HepG2 (cell line): ENCODE measurements at regions not wholly inside any gene's neighbourhood (a gene's known extent, or its start where the extent isn't known, plus 50 kb on each side); places are given as distances from the start of the nearest gene placed in this dataset.

Source experiments
- ATAC-seq: fragments of 200-7000 bp; cut with Tn5 transposase; 3 replicates; pipeline ENCODE4 v1.9.1; 2020; ENCODE audit warnings: mild to moderate bottlenecking, moderate library complexity
- BruUV-seq: library from RNA; stranded (reverse); fragments of 400-500 nt; replicated peaks from 2 replicates; lab custom pipeline; 2021; lab: Mats Ljungman, UMichigan
- CTCF ChIA-PET: fragments of 300-600 bp; formaldehyde crosslinking; extraction: SDS; loops from one replicate; lab custom pipeline; 2021; ENCODE audit warnings: low total read pairs, inconsistent platforms, low intra/inter-chr PET ratio; lab: Yijun Ruan, JAX
- POLR2A ChIA-PET: fragments of 350-600 bp; sonication (Branson Sonifier 250); formaldehyde crosslinking; loops from one replicate; lab custom pipeline; 2020; ENCODE audit warnings: antibody characterized with exemption, inconsistent platforms; lab: Yijun Ruan, JAX
- DNase-seq: peaks from one replicate; pipeline ENCODE4 v3.0.0-alpha.2; 2015; ENCODE audit warnings: low spot score
- FAIRE-seq: peaks from 3 replicates; lab custom pipeline; 2011; peaks lifted over from hg19 to GRCh38; lab: Jason Lieb, UNC
- H2AFZ ChIP-seq: one replicate; pipeline ENCODE4 v1.6.1; 2011; ENCODE audit warnings: low read length, inconsistent platforms
- H3K27ac ChIP-seq: fragments of 300-600 bp; 3 replicates; pipeline ENCODE4 v1.8.0; 2011; ENCODE audit warnings: mixed run types, mild to moderate bottlenecking, mixed read lengths, low read length, inconsistent platforms; ENCODE audit not compliant: insufficient read depth; ENCODE audit errors: extremely low read length
- H3K27me3 ChIP-seq, 2 experiments: fragments of 200-600 bp in 1 of 2; 2 replicates in 1 of 2; 3 replicates in 1 of 2; pipeline versions ENCODE4 v1.6.0 to v1.8.0; 2011; ENCODE audit warnings: low read length in 2 of 2, mild to moderate bottlenecking in 2 of 2, moderate library complexity in 2 of 2, inconsistent platforms in 1 of 2; ENCODE audit not compliant: insufficient read depth in 2 of 2, control insufficient read depth in 1 of 2
- H3K36me3 ChIP-seq, 2 experiments: fragments of 200-600 bp in 1 of 2; replicated peaks in 1 of 2; 2 replicates in 1 of 2; 3 replicates in 1 of 2; pipeline versions ENCODE4 v1.5.1 to v1.8.0; 2011; ENCODE audit warnings: low read length in 2 of 2, inconsistent platforms in 1 of 2; ENCODE audit not compliant: insufficient read depth in 2 of 2, control insufficient read depth in 1 of 2
- H3K4me1 ChIP-seq: 2 replicates; pipeline ENCODE4 v1.5.1; 2012; ENCODE audit warnings: low read length, inconsistent platforms; ENCODE audit not compliant: insufficient read depth
- H3K4me2 ChIP-seq: 2 replicates; pipeline ENCODE4 v1.6.0; 2011; ENCODE audit warnings: low read depth, low read length, inconsistent platforms
- H3K4me3 ChIP-seq, 3 experiments: fragments of 200-600 bp in 1 of 3; sonication (generic), shearing (Covaris generic) in 1 of 3; replicated peaks in 1 of 3; 2 replicates each; pipeline ENCODE4 v1.5.1; 2011 to 2016; ENCODE audit warnings: low read length in 3 of 3, inconsistent platforms in 2 of 3, low read depth in 2 of 3, mild to moderate bottlenecking in 2 of 3, control low read depth in 1 of 3, mixed read lengths in 1 of 3; ENCODE audit not compliant: insufficient read depth in 1 of 3
- H3K79me2 ChIP-seq: one replicate; pipeline ENCODE4 v1.6.1; 2011; ENCODE audit warnings: low read length, inconsistent platforms; ENCODE audit not compliant: insufficient read depth
- H3K9ac ChIP-seq: 2 replicates; pipeline ENCODE4 v1.6.0; 2011; ENCODE audit warnings: mild to moderate bottlenecking, low read depth, low read length, inconsistent platforms; ENCODE audit not compliant: insufficient read depth
- H3K9me3 ChIP-seq: 2 replicates; pipeline ENCODE4 v1.5.1; 2012; ENCODE audit warnings: mild to moderate bottlenecking, low read length
- H4K20me1 ChIP-seq: 2 replicates; pipeline ENCODE4 v1.6.0; 2011; ENCODE audit warnings: inconsistent platforms, mild to moderate bottlenecking, low read length, moderate library complexity; ENCODE audit not compliant: insufficient read depth
- CBFB ChIP-seq: sonication (generic); formaldehyde crosslinking; IDR thresholded peaks from 2 replicates; pipeline ENCODE4 v1.4.0; 2020; ENCODE audit warnings: missing genetic modification reagents
- DPF2 ChIP-seq: sonication (generic); formaldehyde crosslinking; IDR thresholded peaks from 2 replicates; pipeline ENCODE4 v1.4.0; 2020; ENCODE audit warnings: mild to moderate bottlenecking, low read depth, missing genetic modification reagents, borderline replicate concordance
- GATAD2A ChIP-seq: IDR thresholded peaks from 2 replicates; pipeline ENCODE4 v1.6.1; 2016
- MED1 ChIP-seq: sonication (generic); formaldehyde crosslinking; IDR thresholded peaks from 2 replicates; pipeline ENCODE4 v1.4.0; 2020; ENCODE audit warnings: missing genetic modification reagents
- MIXL1 ChIP-seq: IDR thresholded peaks from 2 replicates; pipeline ENCODE4 v1.6.1; 2016
- MXD4 ChIP-seq: IDR thresholded peaks from 2 replicates; pipeline ENCODE4 v1.6.1; 2016; ENCODE audit warnings: mild to moderate bottlenecking, missing biosample characterization, missing genetic modification reagents
- NFYC ChIP-seq: IDR thresholded peaks from 2 replicates; pipeline ENCODE4 v1.6.1; 2016; ENCODE audit warnings: missing genetic modification reagents, missing compliant biosample characterization
- POLR2A ChIP-seq, 2 experiments: IDR thresholded peaks; 2 replicates each; pipeline ENCODE4 v1.6.1; 2011; ENCODE audit warnings: low read depth in 2 of 2, low read length in 2 of 2, mild to moderate bottlenecking in 1 of 2, moderate library complexity in 1 of 2; ENCODE audit not compliant: insufficient read depth in 1 of 2
- SNAPC2 ChIP-seq: sonication (generic); formaldehyde crosslinking; IDR thresholded peaks from 2 replicates; pipeline ENCODE4 v1.8.1; 2022; ENCODE audit warnings: mild to moderate bottlenecking, missing genetic modification reagents
- SRSF9 ChIP-seq: fragments of 200-400 bp; formaldehyde crosslinking; IDR thresholded peaks from 2 replicates; pipeline ENCODE4 v1.6.1; 2018; ENCODE audit warnings: borderline replicate concordance, mild to moderate bottlenecking, low read depth, low read length; ENCODE audit not compliant: insufficient read depth, poor library complexity, severe bottlenecking
- TSC22D2 ChIP-seq: sonication (generic); formaldehyde crosslinking; IDR thresholded peaks from 2 replicates; pipeline ENCODE4 v1.5.1; 2020; ENCODE audit warnings: missing genetic modification reagents, mild to moderate bottlenecking, borderline replicate concordance
- ZFYVE20 ChIP-seq: sonication (generic); formaldehyde crosslinking; IDR thresholded peaks from 2 replicates; pipeline ENCODE4 v1.8.0; 2023; ENCODE audit warnings: low read depth, mild to moderate bottlenecking, moderate library complexity, missing genetic modification reagents, borderline replicate concordance
- ZKSCAN8 ChIP-seq: IDR thresholded peaks from 2 replicates; pipeline ENCODE4 v1.6.1; 2016; ENCODE audit warnings: borderline replicate concordance, missing genetic modification reagents, missing compliant biosample characterization
- ZNF230 ChIP-seq: sonication (generic); formaldehyde crosslinking; IDR thresholded peaks from 2 replicates; pipeline ENCODE4 v1.4.0; 2020; ENCODE audit warnings: mild to moderate bottlenecking, missing genetic modification reagents
- ZNF234 ChIP-seq: sonication (generic); formaldehyde crosslinking; conservative IDR thresholded peaks from 2 replicates; pipeline ENCODE4 v1.5.1; 2020; ENCODE audit warnings: mild to moderate bottlenecking, missing genetic modification reagents
- ZNF326 ChIP-seq: sonication (generic); formaldehyde crosslinking; IDR thresholded peaks from 2 replicates; pipeline ENCODE4 v1.4.0; 2020; ENCODE audit warnings: missing genetic modification reagents, borderline replicate concordance
- ZNF558 ChIP-seq: sonication (generic); formaldehyde crosslinking; IDR thresholded peaks from 2 replicates; pipeline ENCODE4 v1.9.0; 2022; ENCODE audit warnings: mild to moderate bottlenecking, missing genetic modification reagents, borderline replicate concordance
- ZNF766 ChIP-seq: sonication (generic); formaldehyde crosslinking; IDR thresholded peaks from 2 replicates; pipeline ENCODE4 v1.5.0; 2020; ENCODE audit warnings: missing genetic modification reagents, borderline replicate concordance
- WGBS: methylation state at CpG from one replicate; pipeline ENCODE4 v1.1.6; 2017; ENCODE audit warnings: low lambda C conversion rate; 5-methylcytosine and 5-hydroxymethylcytosine counted together
- in situ Hi-C: cut with HindIII; loops from 2 replicates; pipeline ENCODE4 v1.10.0; 2017; ENCODE audit warnings: low pct_unique_long_range_greater_than_20kb; ENCODE audit not compliant: extremely low pct_ligation_motif_present
- intact Hi-C: fragments of 100-400 bp; cut with micrococcal nuclease; formaldehyde crosslinking; loops from one replicate; pipeline ENCODE4 v1.10.0; 2022; ENCODE audit not compliant: unreplicated experiment
- TF ChIP-seq, protein P1 (sequence below): sonication (generic); formaldehyde crosslinking; IDR thresholded peaks from 2 replicates; pipeline ENCODE4 v1.5.1; 2020; ENCODE audit warnings: missing genetic modification reagents, mild to moderate bottlenecking, borderline replicate concordance
- TF ChIP-seq, protein P2 (sequence below): sonication (generic); formaldehyde crosslinking; IDR thresholded peaks from 2 replicates; pipeline ENCODE4 v1.4.0; 2020; ENCODE audit warnings: missing genetic modification reagents
- TF ChIP-seq, protein P3 (sequence below): sonication (generic); formaldehyde crosslinking; IDR thresholded peaks from 2 replicates; pipeline ENCODE4 v1.9.0; 2021; ENCODE audit warnings: missing genetic modification reagents, borderline replicate concordance

DNA sequence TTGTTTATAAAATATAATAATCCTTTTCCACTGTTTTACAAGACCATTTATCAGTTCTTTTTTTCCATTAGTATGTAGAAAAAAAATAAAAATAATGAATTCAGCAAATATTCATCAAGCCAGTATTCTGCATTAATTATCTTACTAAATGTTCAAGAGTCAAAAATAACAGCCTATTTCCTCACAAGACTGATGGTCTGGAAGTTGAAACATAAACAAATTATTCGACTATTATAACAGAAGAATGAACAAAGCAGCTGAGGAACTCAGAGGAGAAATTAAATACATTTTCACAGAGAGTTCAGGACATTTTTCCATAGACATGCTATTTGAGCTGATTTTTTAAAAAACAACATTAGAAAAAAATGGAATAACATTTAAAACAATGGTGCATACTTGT, 2594.8 kb downstream of the ARAP2 start (continued):
- TF ChIP-seq ZKSCAN8, result no peak
- no peak for TF ChIP-seq ZNF558 (CRISPR knock-in tag)
- TF ChIP-seq ZNF234, result no peak
- TF ChIP-seq, protein P1, sequence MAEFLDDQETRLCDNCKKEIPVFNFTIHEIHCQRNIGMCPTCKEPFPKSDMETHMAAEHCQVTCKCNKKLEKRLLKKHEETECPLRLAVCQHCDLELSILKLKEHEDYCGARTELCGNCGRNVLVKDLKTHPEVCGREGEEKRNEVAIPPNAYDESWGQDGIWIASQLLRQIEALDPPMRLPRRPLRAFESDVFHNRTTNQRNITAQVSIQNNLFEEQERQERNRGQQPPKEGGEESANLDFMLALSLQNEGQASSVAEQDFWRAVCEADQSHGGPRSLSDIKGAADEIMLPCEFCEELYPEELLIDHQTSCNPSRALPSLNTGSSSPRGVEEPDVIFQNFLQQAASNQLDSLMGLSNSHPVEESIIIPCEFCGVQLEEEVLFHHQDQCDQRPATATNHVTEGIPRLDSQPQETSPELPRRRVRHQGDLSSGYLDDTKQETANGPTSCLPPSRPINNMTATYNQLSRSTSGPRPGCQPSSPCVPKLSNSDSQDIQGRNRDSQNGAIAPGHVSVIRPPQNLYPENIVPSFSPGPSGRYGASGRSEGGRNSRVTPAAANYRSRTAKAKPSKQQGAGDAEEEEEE, result no peak
- TF ChIP-seq ZNF326 (CRISPR knock-in tag), result no peak
- TF ChIP-seq, protein P2, sequence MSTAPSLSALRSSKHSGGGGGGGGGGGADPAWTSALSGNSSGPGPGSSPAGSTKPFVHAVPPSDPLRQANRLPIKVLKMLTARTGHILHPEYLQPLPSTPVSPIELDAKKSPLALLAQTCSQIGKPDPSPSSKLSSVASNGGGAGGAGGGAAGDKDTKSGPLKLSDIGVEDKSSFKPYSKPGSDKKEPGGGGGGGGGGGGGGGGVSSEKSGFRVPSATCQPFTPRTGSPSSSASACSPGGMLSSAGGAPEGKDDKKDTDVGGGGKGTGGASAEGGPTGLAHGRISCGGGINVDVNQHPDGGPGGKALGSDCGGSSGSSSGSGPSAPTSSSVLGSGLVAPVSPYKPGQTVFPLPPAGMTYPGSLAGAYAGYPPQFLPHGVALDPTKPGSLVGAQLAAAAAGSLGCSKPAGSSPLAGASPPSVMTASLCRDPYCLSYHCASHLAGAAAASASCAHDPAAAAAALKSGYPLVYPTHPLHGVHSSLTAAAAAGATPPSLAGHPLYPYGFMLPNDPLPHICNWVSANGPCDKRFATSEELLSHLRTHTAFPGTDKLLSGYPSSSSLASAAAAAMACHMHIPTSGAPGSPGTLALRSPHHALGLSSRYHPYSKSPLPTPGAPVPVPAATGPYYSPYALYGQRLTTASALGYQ (CRISPR knock-in tag), result no peak

DNA sequence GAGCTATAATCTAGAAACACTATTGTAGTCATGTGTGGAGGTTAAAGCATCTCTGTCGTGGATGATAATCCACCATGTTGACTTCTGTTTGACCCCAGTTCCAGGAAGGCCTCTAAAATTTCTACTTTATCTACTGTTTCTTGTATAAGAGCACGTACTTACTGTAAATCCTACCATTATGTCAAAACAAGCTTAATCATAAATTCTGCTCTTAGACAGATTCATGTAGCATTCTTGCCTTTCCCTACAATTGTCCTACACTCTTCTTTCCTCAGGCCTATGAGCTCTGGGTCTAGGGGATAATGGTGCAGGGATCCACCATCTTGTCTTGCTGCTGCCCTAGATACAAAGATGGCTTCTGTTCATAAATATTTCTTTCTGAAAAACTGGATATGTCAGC, 2594.3 kb downstream of the ARAP2 start:
- no peak for FAIRE-seq
- 8% methylated on average over 2 of the region's 2 CpGs for WGBS
- Histone ChIP-seq H3K79me2 (no peaks in the 10 kb centered on the region), H3K4me2 (no peak overlapping the region), H3K9me3 (peaks cover 80% of the 10 kb centered on the region), H3K36me3 (no peaks in the 10 kb centered on the region), H3K9ac (no peak overlapping the region), H4K20me1 (no peaks in the 10 kb centered on the region), H3K27me3 (no peaks in the 10 kb centered on the region), H2AFZ (no peak overlapping the region), H3K27ac (no peak overlapping the region), H3K4me3 (no peak overlapping the region), H3K4me1 (no peaks in the 10 kb centered on the region)
- no peak for DNase-seq
- no TSS peak for BruUV-seq
- intact Hi-C loops, result no loop called here
- POLR2A ChIA-PET, result no interaction called here
- in situ Hi-C loops, result no loop called here
- CTCF ChIA-PET, result no interaction called here
- no peak for ATAC-seq
- TF ChIP-seq POLR2A (IDR thresholded peaks at IDR 0.05; ENCODE audit: insufficient read depth in 1 of 2, low read depth in 2 of 2, low read length in 2 of 2), result no peak
- no peak for TF ChIP-seq NFYC (CRISPR knock-in tag)
- no peak for TF ChIP-seq MED1
- no peak for TF ChIP-seq ZNF766
- TF ChIP-seq DPF2 (CRISPR knock-in tag), result no peak
- no peak for TF ChIP-seq MIXL1 (CRISPR knock-in tag)
- TF ChIP-seq SNAPC2 (CRISPR knock-in tag), result no peak
- TF ChIP-seq, protein P3, sequence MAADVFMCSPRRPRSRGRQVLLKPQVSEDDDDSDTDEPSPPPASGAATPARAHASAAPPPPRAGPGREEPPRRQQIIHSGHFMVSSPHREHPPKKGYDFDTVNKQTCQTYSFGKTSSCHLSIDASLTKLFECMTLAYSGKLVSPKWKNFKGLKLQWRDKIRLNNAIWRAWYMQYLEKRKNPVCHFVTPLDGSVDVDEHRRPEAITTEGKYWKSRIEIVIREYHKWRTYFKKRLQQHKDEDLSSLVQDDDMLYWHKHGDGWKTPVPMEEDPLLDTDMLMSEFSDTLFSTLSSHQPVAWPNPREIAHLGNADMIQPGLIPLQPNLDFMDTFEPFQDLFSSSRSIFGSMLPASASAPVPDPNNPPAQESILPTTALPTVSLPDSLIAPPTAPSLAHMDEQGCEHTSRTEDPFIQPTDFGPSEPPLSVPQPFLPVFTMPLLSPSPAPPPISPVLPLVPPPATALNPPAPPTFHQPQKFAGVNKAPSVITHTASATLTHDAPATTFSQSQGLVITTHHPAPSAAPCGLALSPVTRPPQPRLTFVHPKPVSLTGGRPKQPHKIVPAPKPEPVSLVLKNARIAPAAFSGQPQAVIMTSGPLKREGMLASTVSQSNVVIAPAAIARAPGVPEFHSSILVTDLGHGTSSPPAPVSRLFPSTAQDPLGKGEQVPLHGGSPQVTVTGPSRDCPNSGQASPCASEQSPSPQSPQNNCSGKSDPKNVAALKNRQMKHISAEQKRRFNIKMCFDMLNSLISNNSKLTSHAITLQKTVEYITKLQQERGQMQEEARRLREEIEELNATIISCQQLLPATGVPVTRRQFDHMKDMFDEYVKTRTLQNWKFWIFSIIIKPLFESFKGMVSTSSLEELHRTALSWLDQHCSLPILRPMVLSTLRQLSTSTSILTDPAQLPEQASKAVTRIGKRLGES (CRISPR knock-in tag), result no peak
- no peak for TF ChIP-seq TSC22D2 (CRISPR knock-in tag)
- no peak for TF ChIP-seq MXD4
- TF ChIP-seq CBFB, result no peak
- TF ChIP-seq SRSF9, result no peak
- no peak for TF ChIP-seq ZNF230 (CRISPR knock-in tag)
- no peak for TF ChIP-seq ZFYVE20 (CRISPR knock-in tag)
- no peak for TF ChIP-seq GATAD2A
